GM23338 (cell line): ENCODE measurements at regions not wholly inside any gene's neighbourhood (a gene's known extent, or its start where the extent isn't known, plus 50 kb on each side); places are given as distances from the start of the nearest gene placed in this dataset.

Experiments
- ATAC-seq: fragments of 200-7000 bp; cut with Tn5 transposase; 3 replicates; pipeline ENCODE4 v1.9.1; 2020
- DNase-seq: peaks from one replicate; pipeline ENCODE4 v3.0.0-alpha.2; 2015; ENCODE audit warnings: low spot score
- H2AFZ ChIP-seq: fragments of 200-600 bp; sonication (generic); 2 replicates; pipeline ENCODE4 v1.8.0; 2016; ENCODE audit warnings: antibody characterized with exemption, mild to moderate bottlenecking, moderate library complexity
- H3F3A ChIP-seq: fragments of 200-600 bp; sonication (generic); replicated peaks from 2 replicates; pipeline ENCODE4 v1.8.0; 2017; ENCODE audit warnings: antibody characterized with exemption, mixed run types, low read depth
- H3K27ac ChIP-seq: fragments of 200-600 bp; sonication (generic); 2 replicates; pipeline ENCODE4 v1.6.1; 2016; ENCODE audit warnings: low read depth
- H3K27me3 ChIP-seq: fragments of 200-600 bp; sonication (generic); 2 replicates; pipeline ENCODE4 v1.8.0; 2016; ENCODE audit warnings: mild to moderate bottlenecking, mixed run types, moderate library complexity; ENCODE audit not compliant: insufficient read depth
- H3K36me3 ChIP-seq: fragments of 200-600 bp; sonication (generic); 2 replicates; pipeline ENCODE4 v1.8.0; 2016; ENCODE audit warnings: mild to moderate bottlenecking; ENCODE audit not compliant: insufficient read depth
- H3K4me1 ChIP-seq: fragments of 200-600 bp; sonication (generic); 2 replicates; pipeline ENCODE4 v1.8.0; 2016; ENCODE audit warnings: mild to moderate bottlenecking, moderate library complexity; ENCODE audit not compliant: insufficient read depth
- H3K4me2 ChIP-seq: fragments of 200-600 bp; sonication (generic); 2 replicates; pipeline ENCODE4 v1.7.1; 2017; ENCODE audit warnings: mixed run types
- H3K4me3 ChIP-seq: fragments of 200-600 bp; sonication (generic); 2 replicates; pipeline ENCODE4 v1.6.1; 2016; ENCODE audit warnings: mixed run types
- H3K79me2 ChIP-seq: fragments of 200-600 bp; sonication (generic); replicated peaks from 2 replicates; pipeline ENCODE4 v1.8.0; 2017; ENCODE audit warnings: mild to moderate bottlenecking; ENCODE audit not compliant: insufficient read depth
- H3K9me2 ChIP-seq: fragments of 200-600 bp; sonication (generic); 2 replicates; pipeline ENCODE4 v1.8.0; 2017; ENCODE audit not compliant: insufficient read depth
- H4K20me1 ChIP-seq: fragments of 200-600 bp; sonication (generic); replicated peaks from 2 replicates; pipeline ENCODE4 v1.8.0; 2017; ENCODE audit warnings: mild to moderate bottlenecking; ENCODE audit not compliant: insufficient read depth
- H3K27ac Mint-ChIP-seq: 2 replicates; pipeline ENCODE4 v1.8.0; 2020; ENCODE audit warnings: inconsistent platforms, mild to moderate bottlenecking, moderate library complexity, mixed read lengths
- H3K27me3 Mint-ChIP-seq: 3 replicates; pipeline ENCODE4 v1.8.0; 2022; ENCODE audit warnings: low read depth, mild to moderate bottlenecking, moderate library complexity, mixed read lengths, inconsistent platforms; ENCODE audit not compliant: insufficient read depth, poor library complexity
- H3K36me3 Mint-ChIP-seq: 3 replicates; pipeline ENCODE4 v1.8.0; 2021; ENCODE audit warnings: low read depth, mild to moderate bottlenecking, inconsistent platforms, moderate library complexity, mixed read lengths
- H3K4me1 Mint-ChIP-seq: 3 replicates; pipeline ENCODE4 v1.8.0; 2020; ENCODE audit warnings: mild to moderate bottlenecking, inconsistent platforms, mixed read lengths
- H3K4me3 Mint-ChIP-seq: 3 replicates; pipeline ENCODE4 v1.8.0; 2021; ENCODE audit warnings: moderate library complexity, mild to moderate bottlenecking, inconsistent platforms, mixed read lengths
- H3K9me3 Mint-ChIP-seq: 3 replicates; pipeline ENCODE4 v1.8.0; 2020; ENCODE audit warnings: moderate library complexity, mild to moderate bottlenecking, inconsistent platforms, mixed read lengths
- CREB1 ChIP-seq: fragments of 250-450 bp; sonication (Bioruptor Pico); IDR thresholded peaks from 2 replicates; pipeline ENCODE4 v1.5.0; 2020; ENCODE audit warnings: low read depth, mild to moderate bottlenecking, moderate library complexity
- ETS1 ChIP-seq: IDR thresholded peaks from 2 replicates; pipeline ENCODE4 v1.6.1; 2016; ENCODE audit warnings: antibody characterized with exemption
- EZH2 ChIP-seq: fragments of 200-600 bp; sonication (generic); IDR thresholded peaks from one replicate; pipeline ENCODE4 v1.8.0; 2017; ENCODE audit warnings: antibody characterized with exemption, mild to moderate bottlenecking, low read depth; ENCODE audit not compliant: unreplicated experiment
- EZH2phosphoT487 ChIP-seq: fragments of 200-600 bp; sonication (generic); IDR thresholded peaks from one replicate; pipeline ENCODE4 v1.8.1; 2018; ENCODE audit warnings: antibody characterized with exemption; ENCODE audit not compliant: unreplicated experiment
- JUNB ChIP-seq: IDR thresholded peaks from one replicate; pipeline ENCODE4 v1.6.1; 2016; ENCODE audit warnings: antibody characterized with exemption; ENCODE audit not compliant: unreplicated experiment
- NANOG ChIP-seq: IDR thresholded peaks from 2 replicates; pipeline ENCODE4 v1.6.1; 2016; ENCODE audit warnings: antibody characterized with exemption, borderline replicate concordance
- REST ChIP-seq: IDR thresholded peaks from one replicate; pipeline ENCODE4 v1.6.1; 2018; ENCODE audit warnings: antibody characterized with exemption; ENCODE audit not compliant: unreplicated experiment
- STAT1 ChIP-seq: IDR thresholded peaks from one replicate; pipeline ENCODE4 v1.6.1; 2016; ENCODE audit warnings: antibody characterized with exemption; ENCODE audit not compliant: unreplicated experiment
- ZNF114 ChIP-seq: fragments of 250-450 bp; sonication (Bioruptor Pico); IDR thresholded peaks from 2 replicates; pipeline ENCODE4 v1.5.0; 2020; ENCODE audit warnings: mild to moderate bottlenecking, moderate library complexity
- ZNF331 ChIP-seq: fragments of 250-450 bp; sonication (Bioruptor Pico); IDR thresholded peaks from 2 replicates; pipeline ENCODE4 v1.5.0; 2020; ENCODE audit warnings: low read depth, mild to moderate bottlenecking, moderate library complexity

- Histone ChIP-seq H3K79me2 (no peaks in the 10 kb centered on the region), H3K27me3 (no peaks in the 10 kb centered on the region), H3K36me3 (no peaks in the 10 kb centered on the region), H3K9me2 (no peaks in the 10 kb centered on the region), H3K4me1 (no peaks in the 10 kb centered on the region; the same call in 1 of the 2 replicates), H4K20me1 (no peaks in the 10 kb centered on the region), H3K4me3 (no peak overlapping the region), H3K27ac (no peak overlapping the region), H3K4me2 (no peak overlapping the region), H3F3A (no peaks in the 10 kb centered on the region), H2AFZ (no peak overlapping the region)
- no peak overlapping the region for H3K4me3 Mint-ChIP-seq
- no peaks in the 10 kb centered on the region; the same call in 2 of the 3 replicates for H3K9me3 Mint-ChIP-seq
- peaks cover 9% of the 10 kb centered on the region for H3K4me1 Mint-ChIP-seq
- TF ChIP-seq EZH2: no peak
- TF ChIP-seq EZH2phosphoT487: no peak
- no peak for TF ChIP-seq CREB1 (CRISPR knock-in tag)
- no peak for TF ChIP-seq ETS1
- TF ChIP-seq ZNF331 (CRISPR knock-in tag): no peak
- no peak for TF ChIP-seq ZNF114 (CRISPR knock-in tag)
- TF ChIP-seq NANOG: no peak
- no peak for TF ChIP-seq REST
- TF ChIP-seq JUNB: no peak
- TF ChIP-seq STAT1: no peak
- ATAC-seq (no peak), DNase-seq (no peak)
- no peaks in the 10 kb centered on the region for H3K27me3 Mint-ChIP-seq
- H3K36me3 Mint-ChIP-seq: no peaks in the 10 kb centered on the region
- no peak overlapping the region for H3K27ac Mint-ChIP-seq
Measured at GRCh38 chr5:119816055-119816454, 186.7 kb downstream of the FAM170A start.

- Mint-ChIP-seq H3K4me3 (no peak overlapping the region), H3K27ac (no peak overlapping the region), H3K36me3 (no peaks in the 10 kb centered on the region), H3K27me3 (no peaks in the 10 kb centered on the region), H3K4me1 (no peaks in the 10 kb centered on the region), H3K9me3 (no peaks in the 10 kb centered on the region; the same call in 2 of the 3 replicates)
- H3K4me3 ChIP-seq: no peak overlapping the region
- H3K4me2 ChIP-seq: no peak overlapping the region
- H3F3A ChIP-seq: no peaks in the 10 kb centered on the region
- ATAC-seq: no peak
- TF ChIP-seq ETS1: no peak
- no peak for TF ChIP-seq JUNB
- no peak for TF ChIP-seq ZNF331 (CRISPR knock-in tag)
- no peak for TF ChIP-seq NANOG
- H3K9me2 ChIP-seq: no peaks in the 10 kb centered on the region
- H3K79me2 ChIP-seq: no peaks in the 10 kb centered on the region
- H3K27ac ChIP-seq: no peak overlapping the region
- no peaks in the 10 kb centered on the region for H3K27me3 ChIP-seq
- DNase-seq: no peak
- H2AFZ ChIP-seq: no peak overlapping the region
- no peaks in the 10 kb centered on the region for H3K36me3 ChIP-seq
- no peaks in the 10 kb centered on the region for H3K4me1 ChIP-seq
- no peaks in the 10 kb centered on the region for H4K20me1 ChIP-seq
Measured at GRCh38 chr5:119820016-119820415, 190.7 kb downstream of the FAM170A start.
